ENCODE measurements at regions not wholly inside any gene's neighbourhood (a gene's known extent, or its start where the extent isn't known, plus 50 kb on each side); places are given as distances from the start of the nearest gene placed in this dataset.

- intact Hi-C loops (cut with DNase I), result no loop called here
- ATAC-seq, result no peak
- no peak for DNase-seq
Observed at GRCh38 chr12:24467226-24467625, 481.7 kb downstream of the BCAT1 start.

- ATAC-seq (no peak), DNase-seq (no peak)
- intact Hi-C loops (cut with DNase I), result no loop called here
Observed at GRCh38 chr12:24463375-24463774, 485.5 kb downstream of the BCAT1 start.

GRCh38 chr12:24462946-24463345 lies 486.0 kb downstream of the BCAT1 start:
- no peak for ATAC-seq
- no peak for DNase-seq

GRCh38 chr12:24460506-24460905 lies 488.4 kb downstream of the BCAT1 start:
- DNase-seq (no peak), ATAC-seq (no peak)

More at GRCh38 chr12:24462946-24463345, 486.0 kb downstream of the BCAT1 start:
- intact Hi-C loops (cut with DNase I), result no loop called here

GRCh38 chr12:24460099-24460498 lies 488.8 kb downstream of the BCAT1 start:
- ATAC-seq, result no peak
- intact Hi-C loops (cut with DNase I), result no loop called here
- no peak for DNase-seq

More at GRCh38 chr12:24460506-24460905, 488.4 kb downstream of the BCAT1 start:
- intact Hi-C loops (cut with DNase I), result no loop called here

- intact Hi-C loops (cut with DNase I), result no loop called here
- DNase-seq (no peak), ATAC-seq (no peak)
Observed at GRCh38 chr12:24455811-24456210, 493.1 kb downstream of the BCAT1 start.

GRCh38 chr12:24447678-24448077 lies 498.2 kb upstream of the SOX5 start:
- ATAC-seq, result no peak
- intact Hi-C loops (cut with DNase I), result no loop called here
- no peak for DNase-seq

- DNase-seq (no peak), ATAC-seq (no peak)
- intact Hi-C loops (cut with DNase I), result no loop called here
Observed at GRCh38 chr12:24446287-24446686, 496.8 kb upstream of the SOX5 start.

GRCh38 chr12:24444634-24445033 lies 495.2 kb upstream of the SOX5 start:
- no peak for ATAC-seq
- no peak for DNase-seq
- intact Hi-C loops (cut with DNase I), result no loop called here

GRCh38 chr12:24441458-24441857 lies 492.0 kb upstream of the SOX5 start:
- no peak for ATAC-seq
- intact Hi-C loops (cut with DNase I), result no loop called here

GRCh38 chr12:24436667-24437066 lies 487.2 kb upstream of the SOX5 start:
- intact Hi-C loops (cut with DNase I), result no loop called here
- DNase-seq (no peak), ATAC-seq (no peak)

More at GRCh38 chr12:24441458-24441857, 492.0 kb upstream of the SOX5 start:
- no peak for DNase-seq

GRCh38 chr12:24431872-24432271 lies 482.4 kb upstream of the SOX5 start:
- DNase-seq, result no peak
- intact Hi-C loops (cut with DNase I), result no loop called here
- ATAC-seq, result peak in 1 of 2 donors; percentile 72

GRCh38 chr12:24427776-24428175 lies 478.3 kb upstream of the SOX5 start:
- DNase-seq (no peak), ATAC-seq (no peak)
- intact Hi-C loops (cut with DNase I), result no loop called here

- intact Hi-C loops (cut with DNase I), result no loop called here
- ATAC-seq (no peak), DNase-seq (no peak)
Observed at GRCh38 chr12:24425601-24425970, 476.1 kb upstream of the SOX5 start.

- no peak for ATAC-seq
- no peak for DNase-seq
- intact Hi-C loops (cut with DNase I), result no loop called here
Observed at GRCh38 chr12:24424889-24425600, 475.6 kb upstream of the SOX5 start.

- DNase-seq, result no peak
- no peak for ATAC-seq
- intact Hi-C loops (cut with DNase I), result no loop called here
Observed at GRCh38 chr12:24424376-24424775, 474.9 kb upstream of the SOX5 start.

- intact Hi-C loops (cut with DNase I), result no loop called here
- no peak for DNase-seq
- ATAC-seq, result no peak
Observed at GRCh38 chr12:24423611-24424010, 474.1 kb upstream of the SOX5 start.

GRCh38 chr12:24421759-24422158 lies 472.3 kb upstream of the SOX5 start:
- DNase-seq, result no peak
- ATAC-seq, result no peak
- intact Hi-C loops (cut with DNase I), result no loop called here

- intact Hi-C loops (cut with DNase I), result no loop called here
- DNase-seq (no peak), ATAC-seq (no peak)
Observed at GRCh38 chr12:24418157-24418556, 468.7 kb upstream of the SOX5 start.

- ATAC-seq (no peak), DNase-seq (no peak)
- intact Hi-C loops (cut with DNase I), result no loop called here
Observed at GRCh38 chr12:24416423-24417109, 467.1 kb upstream of the SOX5 start.

GRCh38 chr12:24415934-24416333 lies 466.5 kb upstream of the SOX5 start:
- intact Hi-C loops (cut with DNase I), result no loop called here
- ATAC-seq, result no peak
- no peak for DNase-seq
